ENCODE measurements at regions not wholly inside any gene's neighbourhood (a gene's known extent, or its start where the extent isn't known, plus 50 kb on each side); places are given as distances from the start of the nearest gene placed in this dataset.
"Not testable (repeated sequence)": the region's sequence is repeated elsewhere in the genome, so short reads cannot be mapped to it uniquely, and the experiment has no call there.

DNA sequence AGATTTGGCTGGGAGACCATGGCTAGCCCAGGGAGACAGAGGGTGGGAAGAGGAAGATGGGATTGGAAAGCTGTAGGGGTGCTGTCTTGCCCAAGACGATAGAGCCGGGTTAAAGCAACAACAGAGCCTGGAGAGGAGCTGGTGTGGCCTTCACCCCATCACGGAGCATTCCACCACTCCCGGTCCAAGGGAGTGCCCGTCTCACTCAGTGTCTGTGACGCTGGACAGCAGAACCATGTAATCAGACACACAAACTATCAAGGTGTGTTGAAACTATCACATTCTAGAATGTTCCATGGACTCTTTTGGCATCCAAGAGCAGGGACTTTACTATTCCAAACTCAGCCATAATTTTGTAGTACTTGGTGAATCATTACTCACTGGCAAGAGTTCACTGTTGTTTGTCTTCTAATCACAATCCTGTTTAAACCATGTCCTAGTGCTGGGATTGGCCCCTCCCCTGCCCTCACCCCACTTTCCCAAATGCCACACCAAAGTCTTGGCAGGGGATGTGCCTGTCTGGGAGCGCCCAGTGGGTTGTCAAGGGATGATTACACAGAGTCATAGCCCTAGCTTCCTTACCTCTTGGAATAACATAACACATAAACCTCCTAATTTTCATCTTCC, 187.4 kb downstream of the LAT start:
- TF ChIP-seq, protein P1, sequence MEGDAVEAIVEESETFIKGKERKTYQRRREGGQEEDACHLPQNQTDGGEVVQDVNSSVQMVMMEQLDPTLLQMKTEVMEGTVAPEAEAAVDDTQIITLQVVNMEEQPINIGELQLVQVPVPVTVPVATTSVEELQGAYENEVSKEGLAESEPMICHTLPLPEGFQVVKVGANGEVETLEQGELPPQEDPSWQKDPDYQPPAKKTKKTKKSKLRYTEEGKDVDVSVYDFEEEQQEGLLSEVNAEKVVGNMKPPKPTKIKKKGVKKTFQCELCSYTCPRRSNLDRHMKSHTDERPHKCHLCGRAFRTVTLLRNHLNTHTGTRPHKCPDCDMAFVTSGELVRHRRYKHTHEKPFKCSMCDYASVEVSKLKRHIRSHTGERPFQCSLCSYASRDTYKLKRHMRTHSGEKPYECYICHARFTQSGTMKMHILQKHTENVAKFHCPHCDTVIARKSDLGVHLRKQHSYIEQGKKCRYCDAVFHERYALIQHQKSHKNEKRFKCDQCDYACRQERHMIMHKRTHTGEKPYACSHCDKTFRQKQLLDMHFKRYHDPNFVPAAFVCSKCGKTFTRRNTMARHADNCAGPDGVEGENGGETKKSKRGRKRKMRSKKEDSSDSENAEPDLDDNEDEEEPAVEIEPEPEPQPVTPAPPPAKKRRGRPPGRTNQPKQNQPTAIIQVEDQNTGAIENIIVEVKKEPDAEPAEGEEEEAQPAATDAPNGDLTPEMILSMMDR (conservative IDR thresholded peaks at IDR 0.05; ENCODE audit: low read depth, low read length), result not testable (repeated sequence)
- not testable (repeated sequence) for TF ChIP-seq SMC3 (IDR thresholded peaks at IDR 0.05; ENCODE audit: low read depth, low read length); RAD21 (IDR thresholded peaks at IDR 0.05; ENCODE audit: low read length); FOS (IDR thresholded peaks at IDR 0.05; ENCODE audit: low read depth, low read length); MAFK (IDR thresholded peaks at IDR 0.05; ENCODE audit: low read depth, low read length); POLR2A (IDR thresholded peaks at IDR 0.05; ENCODE audit: low read depth, low read length); CEBPB (IDR thresholded peaks at IDR 0.05; ENCODE audit: low read depth, low read length); MAZ (IDR thresholded peaks at IDR 0.05; ENCODE audit: borderline replicate concordance, low read depth, low read length); NFE2L2 (IDR thresholded peaks at IDR 0.05; ENCODE audit: low read depth, low read length); RFX5 (IDR thresholded peaks at IDR 0.05; ENCODE audit: low read depth, low read length)
- TF ChIP-seq, protein P2, sequence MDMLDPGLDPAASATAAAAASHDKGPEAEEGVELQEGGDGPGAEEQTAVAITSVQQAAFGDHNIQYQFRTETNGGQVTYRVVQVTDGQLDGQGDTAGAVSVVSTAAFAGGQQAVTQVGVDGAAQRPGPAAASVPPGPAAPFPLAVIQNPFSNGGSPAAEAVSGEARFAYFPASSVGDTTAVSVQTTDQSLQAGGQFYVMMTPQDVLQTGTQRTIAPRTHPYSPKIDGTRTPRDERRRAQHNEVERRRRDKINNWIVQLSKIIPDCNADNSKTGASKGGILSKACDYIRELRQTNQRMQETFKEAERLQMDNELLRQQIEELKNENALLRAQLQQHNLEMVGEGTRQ (IDR thresholded peaks at IDR 0.05; ENCODE audit: low read depth, low read length), result not testable (repeated sequence)
- TF ChIP-seq, protein P3, sequence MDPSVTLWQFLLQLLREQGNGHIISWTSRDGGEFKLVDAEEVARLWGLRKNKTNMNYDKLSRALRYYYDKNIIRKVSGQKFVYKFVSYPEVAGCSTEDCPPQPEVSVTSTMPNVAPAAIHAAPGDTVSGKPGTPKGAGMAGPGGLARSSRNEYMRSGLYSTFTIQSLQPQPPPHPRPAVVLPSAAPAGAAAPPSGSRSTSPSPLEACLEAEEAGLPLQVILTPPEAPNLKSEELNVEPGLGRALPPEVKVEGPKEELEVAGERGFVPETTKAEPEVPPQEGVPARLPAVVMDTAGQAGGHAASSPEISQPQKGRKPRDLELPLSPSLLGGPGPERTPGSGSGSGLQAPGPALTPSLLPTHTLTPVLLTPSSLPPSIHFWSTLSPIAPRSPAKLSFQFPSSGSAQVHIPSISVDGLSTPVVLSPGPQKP (IDR thresholded peaks at IDR 0.05; ENCODE audit: borderline replicate concordance, low read depth, low read length), result not testable (repeated sequence)

Data from IMR-90 (cell line).